H1 (cell line): ENCODE measurements at regions not wholly inside any gene's neighbourhood (a gene's known extent, or its start where the extent isn't known, plus 50 kb on each side); places are given as distances from the start of the nearest gene placed in this dataset.

Experiments
- CTCF ChIA-PET: fragments of 300-600 bp; sonication (Branson Sonifier 250); formaldehyde crosslinking; loops from one replicate; lab custom pipeline; 2021; ENCODE audit not compliant: partially characterized antibody; lab: Charles Lee
- POLR2A ChIA-PET: fragments of 300-600 bp; sonication (Branson Sonifier 250); formaldehyde crosslinking; loops from one replicate; lab custom pipeline; 2021; ENCODE audit warnings: inconsistent platforms; ENCODE audit not compliant: partially characterized antibody; lab: Charles Lee
- DNase-seq, 2 experiments: peaks; one replicate each; pipeline versions ENCODE4 v3.0.0 to v3.0.0-alpha.2; 2010 to 2022; ENCODE audit warnings: low spot score in 2 of 2, low read depth in 1 of 2, mixed read lengths in 1 of 2
- FAIRE-seq: peaks from 2 replicates; lab custom pipeline; 2011; peaks lifted over from hg19 to GRCh38; lab: Jason Lieb, UNC
- H2AFZ ChIP-seq: 2 replicates; pipeline ENCODE4 v1.8.1; 2012; ENCODE audit warnings: low read length, inconsistent platforms
- H2AK5ac ChIP-seq: 2 replicates; pipeline ENCODE4 v1.6.1; 2013; ENCODE audit warnings: low read depth, low read length
- H2BK120ac ChIP-seq: replicated peaks from 2 replicates; pipeline ENCODE3; 2013; ENCODE audit warnings: low read depth, low read length, inconsistent platforms
- H2BK12ac ChIP-seq: 2 replicates; pipeline ENCODE4 v1.6.1; 2013; ENCODE audit warnings: low read depth, low read length
- H2BK15ac ChIP-seq: 2 replicates; pipeline ENCODE4 v1.6.1; 2013; ENCODE audit warnings: low read length
- H2BK20ac ChIP-seq: 2 replicates; pipeline ENCODE4 v1.6.1; 2013; ENCODE audit warnings: low read length
- H2BK5ac ChIP-seq: 2 replicates; pipeline ENCODE4 v1.6.1; 2013; ENCODE audit warnings: low read depth, low read length
- H3K14ac ChIP-seq: 2 replicates; pipeline ENCODE4 v1.6.1; 2013; ENCODE audit warnings: inconsistent platforms; ENCODE audit not compliant: insufficient read length
- H3K18ac ChIP-seq: 2 replicates; pipeline ENCODE4 v1.6.1; 2013; ENCODE audit warnings: low read length; ENCODE audit errors: extremely low read depth
- H3K23ac ChIP-seq: 2 replicates; pipeline ENCODE4 v1.6.1; 2013; ENCODE audit warnings: inconsistent platforms; ENCODE audit not compliant: insufficient read length
- H3K23me2 ChIP-seq: 2 replicates; pipeline ENCODE4 v1.6.1; 2013; ENCODE audit warnings: low read depth, low read length
- H3K27ac ChIP-seq: 2 replicates; pipeline ENCODE4 v1.6.1; 2011; ENCODE audit warnings: low read depth, low read length, inconsistent platforms
- H3K27me3 ChIP-seq, 4 experiments: replicated peaks in 1 of 4; 1 replicate in 1 of 4; 2 replicates in 3 of 4; pipeline versions ENCODE4 v1.6.1 to v1.8.1; 2011 to 2013; ENCODE audit warnings: low read length in 3 of 4, mild to moderate bottlenecking in 3 of 4, inconsistent platforms in 2 of 4, mixed read lengths in 2 of 4, moderate library complexity in 1 of 4; ENCODE audit not compliant: control insufficient read depth in 3 of 4, insufficient read depth in 3 of 4; ENCODE audit errors: extremely low read depth in 1 of 4
- H3K36me3 ChIP-seq, 4 experiments: 2 replicates each; pipeline versions ENCODE4 v1.6.1 to v1.8.1; 2011 to 2013; ENCODE audit warnings: mild to moderate bottlenecking in 4 of 4, low read length in 3 of 4, moderate library complexity in 2 of 4, control low read depth in 1 of 4, inconsistent platforms in 1 of 4; ENCODE audit not compliant: insufficient read depth in 4 of 4, control insufficient read depth in 2 of 4
- H3K4ac ChIP-seq: replicated peaks from 2 replicates; pipeline ENCODE3; 2013; ENCODE audit warnings: low read length, low read depth, mixed read lengths, inconsistent platforms; ENCODE audit not compliant: insufficient read length
- H3K4me1 ChIP-seq, 4 experiments: replicated peaks in 1 of 4; 1 replicate in 1 of 4; 2 replicates in 3 of 4; pipeline versions ENCODE4 v1.6.1 to v1.8.1; 2011 to 2013; ENCODE audit warnings: low read length in 3 of 4, inconsistent platforms in 2 of 4, mixed read lengths in 1 of 4; ENCODE audit not compliant: insufficient read depth in 4 of 4, control insufficient read depth in 3 of 4
- H3K4me2 ChIP-seq, 2 experiments: 2 replicates each; pipeline versions ENCODE4 v1.6.1 to v1.8.1; 2011 to 2013; ENCODE audit warnings: low read depth in 2 of 2, low read length in 2 of 2, control low read depth in 1 of 2, inconsistent platforms in 1 of 2, mild to moderate bottlenecking in 1 of 2; ENCODE audit not compliant: insufficient read depth in 1 of 2
- H3K4me3 ChIP-seq, 4 experiments: fragments of 200-600, 300-600 bp in 1 of 4; sonication (generic), shearing (Covaris generic), sonication (Bioruptor Twin) in 1 of 4; 2 replicates each; pipeline versions ENCODE4 v1.5.1 to v1.8.1; 2011 to 2016; ENCODE audit warnings: low read length in 4 of 4, low read depth in 3 of 4, control low read depth in 2 of 4, inconsistent platforms in 2 of 4, mild to moderate bottlenecking in 2 of 4, mixed read lengths in 1 of 4, moderate library complexity in 1 of 4; ENCODE audit not compliant: insufficient read depth in 2 of 4; ENCODE audit errors: extremely low read depth in 1 of 4
- H3K56ac ChIP-seq: replicated peaks from 2 replicates; pipeline ENCODE3; 2013; ENCODE audit warnings: low read depth, mild to moderate bottlenecking, mixed read lengths, low read length, inconsistent platforms; ENCODE audit not compliant: insufficient read length
- H3K79me1 ChIP-seq: 2 replicates; pipeline ENCODE4 v1.6.1; 2013; ENCODE audit warnings: low read depth, low read length, control low read depth
- H3K79me2 ChIP-seq, 2 experiments: 2 replicates each; pipeline versions ENCODE4 v1.6.1 to v1.8.1; 2012 to 2013; ENCODE audit warnings: low read length in 2 of 2, mild to moderate bottlenecking in 2 of 2, inconsistent platforms in 1 of 2; ENCODE audit not compliant: insufficient read depth in 2 of 2, control insufficient read depth in 1 of 2
- H3K9ac ChIP-seq, 4 experiments: replicated peaks in 1 of 4; 1 replicate in 1 of 4; 2 replicates in 3 of 4; pipeline versions ENCODE4 v1.6.1 to v1.8.1; 2011 to 2013; ENCODE audit warnings: low read depth in 3 of 4, low read length in 3 of 4, control low read depth in 2 of 4, mild to moderate bottlenecking in 2 of 4, moderate library complexity in 2 of 4, inconsistent platforms in 1 of 4; ENCODE audit errors: extremely low read depth in 1 of 4
- H3K9me3 ChIP-seq, 2 experiments: 2 replicates each; pipeline versions ENCODE4 v1.6.1 to v1.8.1; 2012 to 2013; ENCODE audit warnings: mild to moderate bottlenecking in 2 of 2, moderate library complexity in 2 of 2, control low read depth in 1 of 2, inconsistent platforms in 1 of 2, low read depth in 1 of 2, low read length in 1 of 2, mixed read lengths in 1 of 2; ENCODE audit not compliant: insufficient read depth in 2 of 2
- H4K20me1 ChIP-seq, 2 experiments: replicated peaks in 1 of 2; 2 replicates each; pipeline versions ENCODE3 to v1.8.1; 2011 to 2013; ENCODE audit warnings: inconsistent platforms in 2 of 2, low read length in 2 of 2, mild to moderate bottlenecking in 1 of 2; ENCODE audit not compliant: insufficient read depth in 2 of 2, control insufficient read depth in 1 of 2
- H4K5ac ChIP-seq: 2 replicates; pipeline ENCODE4 v1.6.1; 2013; ENCODE audit warnings: low read length, low read depth, mixed read lengths, inconsistent platforms; ENCODE audit not compliant: insufficient read length
- H4K8ac ChIP-seq: 2 replicates; pipeline ENCODE4 v1.8.0; 2013; ENCODE audit warnings: mild to moderate bottlenecking, moderate library complexity, low read length, inconsistent platforms; ENCODE audit not compliant: insufficient read depth; ENCODE audit errors: extremely low read depth
- H4K91ac ChIP-seq: replicated peaks from 2 replicates; pipeline ENCODE3; 2013; ENCODE audit warnings: low read length, mixed read lengths, inconsistent platforms; ENCODE audit not compliant: insufficient read length
- CREB1 ChIP-seq: IDR thresholded peaks from 2 replicates; pipeline ENCODE4 v1.6.1; 2012; ENCODE audit warnings: inconsistent platforms
- EP300 ChIP-seq, 2 experiments: IDR thresholded peaks; 1 replicate in 1 of 2; 2 replicates in 1 of 2; pipeline ENCODE4 v1.6.1; 2011 to 2012; ENCODE audit warnings: low read depth in 2 of 2, low read length in 2 of 2, mild to moderate bottlenecking in 2 of 2, borderline replicate concordance in 1 of 2, inconsistent platforms in 1 of 2, moderate library complexity in 1 of 2
- GTF2F1 ChIP-seq: IDR thresholded peaks from 2 replicates; pipeline ENCODE4 v1.6.1; 2012; ENCODE audit warnings: low read depth, low read length, improper control_type of control experiment, borderline replicate concordance
- JUN ChIP-seq: IDR thresholded peaks from 2 replicates; pipeline ENCODE4 v1.6.1; 2011; ENCODE audit warnings: low read depth, mild to moderate bottlenecking, improper control_type of control experiment, low read length
- KDM4A ChIP-seq: IDR thresholded peaks from one replicate; pipeline ENCODE4 v1.7.1; 2012; ENCODE audit warnings: low read depth, mild to moderate bottlenecking, moderate library complexity, low read length, inconsistent platforms; ENCODE audit not compliant: severe bottlenecking
- MAX ChIP-seq: IDR thresholded peaks from 2 replicates; pipeline ENCODE4 v1.6.1; 2012; ENCODE audit warnings: inconsistent platforms
- PHF8 ChIP-seq: fragments of 200-600 bp; sonication (generic); conservative IDR thresholded peaks from 2 replicates; pipeline ENCODE4 v1.7.1; 2012; ENCODE audit warnings: low read depth, mild to moderate bottlenecking, inconsistent platforms, low read length, moderate library complexity
- POU5F1 ChIP-seq: IDR thresholded peaks from 2 replicates; pipeline ENCODE4 v1.6.1; 2011; ENCODE audit warnings: low read depth, mild to moderate bottlenecking, low read length, moderate library complexity
- SP1 ChIP-seq: IDR thresholded peaks from 2 replicates; pipeline ENCODE4 v1.6.1; 2011; ENCODE audit warnings: low read depth, low read length
- SUZ12 ChIP-seq: fragments of 200-600 bp; sonication (generic); IDR thresholded peaks from 2 replicates; pipeline ENCODE4 v1.6.1; 2012; ENCODE audit warnings: mild to moderate bottlenecking, inconsistent platforms, low read length, moderate library complexity, mixed read lengths
- TCF12 ChIP-seq: IDR thresholded peaks from 2 replicates; pipeline ENCODE4 v1.6.1; 2011; ENCODE audit warnings: low read depth, mild to moderate bottlenecking, low read length
- TEAD4 ChIP-seq: IDR thresholded peaks from 2 replicates; pipeline ENCODE4 v1.6.1; 2012; ENCODE audit warnings: low read depth, low read length, inconsistent platforms, mixed read lengths
- WGBS, 2 experiments: shearing (Covaris generic) in 1 of 2; methylation state at CpG; one replicate each; pipeline versions ENCODE4 v1.1.6 to v1.1.7; 2013 to 2015; ENCODE audit warnings: low lambda C conversion rate in 2 of 2, mixed read lengths in 2 of 2, inconsistent platforms in 1 of 2, low coverage in 1 of 2, missing lambda C conversion rate in 1 of 2; ENCODE audit not compliant: insufficient replicate concordance in 2 of 2, insufficient coverage in 1 of 2, insufficient read length in 1 of 2; ENCODE audit errors: extremely low coverage in 1 of 2, missing lambda C conversion rate in 1 of 2; 5-methylcytosine and 5-hydroxymethylcytosine counted together

GRCh38 chrX:77088233-77088632, 359.0 kb upstream of the FGF16 start:
- H3K4ac ChIP-seq, result no peak overlapping the region
- no peak overlapping the region for H2BK5ac ChIP-seq
- H3K9me3 ChIP-seq, result no peaks in the 10 kb centered on the region
- H3K4me1 ChIP-seq, result no peaks in the 10 kb centered on the region
- no peak overlapping the region for H2AK5ac ChIP-seq
- no peak overlapping the region for H4K91ac ChIP-seq
- TF ChIP-seq EP300 (IDR thresholded peaks at IDR 0.05; ENCODE audit: borderline replicate concordance in 1 of 2, low read depth in 2 of 2, low read length in 2 of 2) (no peak), TEAD4 (no peak), MAX (no peak), CREB1 (no peak), GTF2F1 (no peak), PHF8 (no peak), POU5F1 (no peak), JUN (no peak), SP1 (no peak), TCF12 (no peak), KDM4A (no peak), SUZ12 (no peak)
- no peak overlapping the region for H3K14ac ChIP-seq
- no peaks in the 10 kb centered on the region for H4K20me1 ChIP-seq
- no peak overlapping the region for H4K5ac ChIP-seq
- H2BK20ac ChIP-seq, result no peak overlapping the region
- no peak overlapping the region for H4K8ac ChIP-seq
- no peaks in the 10 kb centered on the region for H3K79me2 ChIP-seq
- H3K27me3 ChIP-seq, result no peaks in the 10 kb centered on the region
- no peaks in the 10 kb centered on the region for H3K23me2 ChIP-seq
- H2BK12ac ChIP-seq, result no peak overlapping the region
- H3K4me2 ChIP-seq, result no peak overlapping the region
- H3K18ac ChIP-seq, result no peak overlapping the region
- no peak overlapping the region for H2AFZ ChIP-seq
- no peak overlapping the region for H2BK15ac ChIP-seq
- ChIA-PET POLR2A (no interaction called here), CTCF (interaction anchor here (0.6 kb wide), 1 partner anchor 535 kb away, joined by 3 read pairs; no protein-coding TSS in a partner anchor)
- H2BK120ac ChIP-seq, result no peak overlapping the region
- no peak overlapping the region for H3K27ac ChIP-seq
- 89% methylated on average over 1 of the region's 1 CpG; no CpG with 5 or more reads in 1 of the 2 experiments for WGBS, 2 experiments
- no peaks in the 10 kb centered on the region for H3K36me3 ChIP-seq
- DNase-seq (no peak), FAIRE-seq (no peak)
- no peak overlapping the region for H3K56ac ChIP-seq
- H3K9ac ChIP-seq, result no peak overlapping the region
- H3K4me3 ChIP-seq, result no peak overlapping the region
- no peak overlapping the region for H3K23ac ChIP-seq
- no peaks in the 10 kb centered on the region for H3K79me1 ChIP-seq
